ENCODE measurements at regions not wholly inside any gene's neighbourhood (a gene's known extent, or its start where the extent isn't known, plus 50 kb on each side); places are given as distances from the start of the nearest gene placed in this dataset.
A peak's percentile ranks its signal among the peaks of the same experiment; 100 is the strongest.

DNA sequence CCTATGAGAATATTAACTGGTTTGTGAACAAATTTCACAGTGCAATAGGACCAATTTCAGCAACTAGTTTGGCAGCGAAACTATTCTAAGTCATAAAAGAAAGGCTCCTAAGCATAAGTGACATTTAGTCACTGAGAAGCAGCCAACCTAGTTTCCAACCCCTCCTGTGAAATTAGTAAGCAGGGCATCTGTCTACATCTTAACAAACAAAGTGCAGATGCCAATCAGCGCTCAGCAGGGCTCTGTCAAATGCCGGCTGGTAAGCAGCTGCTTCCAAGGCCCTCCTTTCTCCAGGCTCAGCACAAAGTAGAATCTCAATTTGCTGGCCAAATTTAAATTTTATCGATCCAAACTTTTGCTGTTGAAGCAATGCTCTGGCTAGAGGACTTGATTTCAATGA, 124.7 kb downstream of the ICOS start:
- no peak overlapping the region for H3K4me3 ChIP-seq (ENCODE audit: low read length)
- DNase-seq (ENCODE audit: low read depth), result no peak
- TF ChIP-seq, protein P1, sequence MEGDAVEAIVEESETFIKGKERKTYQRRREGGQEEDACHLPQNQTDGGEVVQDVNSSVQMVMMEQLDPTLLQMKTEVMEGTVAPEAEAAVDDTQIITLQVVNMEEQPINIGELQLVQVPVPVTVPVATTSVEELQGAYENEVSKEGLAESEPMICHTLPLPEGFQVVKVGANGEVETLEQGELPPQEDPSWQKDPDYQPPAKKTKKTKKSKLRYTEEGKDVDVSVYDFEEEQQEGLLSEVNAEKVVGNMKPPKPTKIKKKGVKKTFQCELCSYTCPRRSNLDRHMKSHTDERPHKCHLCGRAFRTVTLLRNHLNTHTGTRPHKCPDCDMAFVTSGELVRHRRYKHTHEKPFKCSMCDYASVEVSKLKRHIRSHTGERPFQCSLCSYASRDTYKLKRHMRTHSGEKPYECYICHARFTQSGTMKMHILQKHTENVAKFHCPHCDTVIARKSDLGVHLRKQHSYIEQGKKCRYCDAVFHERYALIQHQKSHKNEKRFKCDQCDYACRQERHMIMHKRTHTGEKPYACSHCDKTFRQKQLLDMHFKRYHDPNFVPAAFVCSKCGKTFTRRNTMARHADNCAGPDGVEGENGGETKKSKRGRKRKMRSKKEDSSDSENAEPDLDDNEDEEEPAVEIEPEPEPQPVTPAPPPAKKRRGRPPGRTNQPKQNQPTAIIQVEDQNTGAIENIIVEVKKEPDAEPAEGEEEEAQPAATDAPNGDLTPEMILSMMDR (conservative IDR thresholded peaks at IDR 0.05; ENCODE audit: low read depth, low read length), result no peak

DNA sequence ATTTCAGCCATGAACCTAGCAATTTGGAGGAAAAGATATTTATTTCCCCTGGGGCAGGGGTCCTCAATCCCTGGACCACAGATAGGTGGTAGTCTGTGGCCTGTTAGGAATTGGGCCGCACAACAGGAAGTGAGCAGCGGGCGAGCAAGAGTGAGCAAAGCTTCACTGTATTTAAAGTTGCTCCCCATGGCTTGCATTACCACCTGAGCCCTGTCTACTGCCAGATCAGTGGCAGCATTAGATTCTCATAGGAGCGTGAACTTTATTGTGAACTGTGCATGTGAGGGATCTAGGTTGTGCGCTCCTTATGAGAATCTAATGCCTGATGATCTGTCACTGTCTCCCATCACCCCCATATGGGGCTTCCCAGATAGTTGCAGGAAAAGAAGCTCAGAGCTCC, 127.6 kb downstream of the ICOS start:
- TF ChIP-seq, protein P1 (conservative IDR thresholded peaks at IDR 0.05; ENCODE audit: low read depth, low read length), result no peak
- H3K4me3 ChIP-seq (ENCODE audit: low read length), result no peak overlapping the region
- DNase-seq (ENCODE audit: low read depth), result no peak

DNA sequence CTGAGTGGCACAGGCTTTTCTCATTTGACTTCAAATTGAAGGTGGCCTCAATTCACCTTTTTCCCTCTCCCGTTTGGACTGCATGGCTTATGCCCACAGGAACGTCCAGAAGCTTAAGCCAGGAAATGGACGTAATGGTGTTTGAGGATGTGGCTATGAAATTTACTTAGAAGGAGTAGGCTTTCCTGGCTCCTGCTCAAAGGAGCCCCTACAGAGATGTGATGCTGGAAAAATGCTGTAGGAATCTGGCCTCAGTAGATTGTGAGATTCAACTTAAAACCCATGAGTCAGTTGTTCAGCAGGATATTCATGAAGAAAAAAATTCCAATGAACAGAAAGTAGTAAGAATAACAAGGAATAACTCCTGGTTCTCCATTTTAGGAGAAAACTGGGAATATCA, 129.0 kb downstream of the ICOS start:
- no peak for DNase-seq (ENCODE audit: low read depth)
- H3K4me3 ChIP-seq (ENCODE audit: low read length), result no peak overlapping the region
- TF ChIP-seq, protein P1 (conservative IDR thresholded peaks at IDR 0.05; ENCODE audit: low read depth, low read length), result no peak

DNA sequence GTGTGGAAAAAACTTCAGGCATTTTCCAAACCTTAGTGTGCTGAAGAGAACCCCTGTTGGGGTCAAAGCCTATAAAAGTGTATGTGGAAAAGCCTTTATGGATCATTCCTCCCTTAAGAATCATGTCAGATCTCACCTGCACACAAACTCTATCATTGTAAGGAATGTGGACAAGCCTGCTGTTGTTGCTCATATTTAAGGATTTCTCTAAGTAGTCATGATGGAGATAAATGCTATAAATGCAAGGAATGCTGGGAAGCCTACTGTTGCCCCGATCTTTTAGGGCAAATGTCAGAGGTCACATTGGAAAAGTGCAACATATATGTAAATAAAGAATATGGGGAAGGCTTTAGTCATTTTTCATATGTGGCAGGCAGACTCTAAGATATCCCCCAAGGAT, 129.5 kb downstream of the ICOS start:
- TF ChIP-seq, protein P1 (conservative IDR thresholded peaks at IDR 0.05; ENCODE audit: low read depth, low read length), result no peak
- no peak for DNase-seq (ENCODE audit: low read depth)
- H3K4me3 ChIP-seq (ENCODE audit: low read length), result no peak overlapping the region

DNA sequence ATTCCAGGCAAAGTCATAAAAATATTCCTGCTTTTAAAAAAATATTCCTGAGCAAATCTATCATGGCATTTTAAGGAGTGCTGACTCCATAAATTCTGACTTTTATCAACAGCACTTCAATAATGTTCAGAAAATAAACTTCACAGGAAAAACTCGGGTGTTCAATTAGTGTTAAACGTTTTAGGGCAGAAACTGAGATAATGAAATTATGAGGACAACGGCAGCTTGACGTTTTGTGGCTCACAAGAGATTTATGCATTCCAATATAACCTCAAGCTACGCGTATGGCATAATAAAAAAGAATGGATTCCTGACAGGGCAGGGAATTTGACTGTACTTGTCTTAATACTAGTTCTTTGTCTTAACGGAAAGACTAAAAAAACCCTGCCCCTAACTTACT, 133.2 kb downstream of the ICOS start:
- TF ChIP-seq, protein P1 (conservative IDR thresholded peaks at IDR 0.05; ENCODE audit: low read depth, low read length), result no peak
- no peak overlapping the region for H3K4me3 ChIP-seq (ENCODE audit: low read length)
- DNase-seq (ENCODE audit: low read depth), result no peak

DNA sequence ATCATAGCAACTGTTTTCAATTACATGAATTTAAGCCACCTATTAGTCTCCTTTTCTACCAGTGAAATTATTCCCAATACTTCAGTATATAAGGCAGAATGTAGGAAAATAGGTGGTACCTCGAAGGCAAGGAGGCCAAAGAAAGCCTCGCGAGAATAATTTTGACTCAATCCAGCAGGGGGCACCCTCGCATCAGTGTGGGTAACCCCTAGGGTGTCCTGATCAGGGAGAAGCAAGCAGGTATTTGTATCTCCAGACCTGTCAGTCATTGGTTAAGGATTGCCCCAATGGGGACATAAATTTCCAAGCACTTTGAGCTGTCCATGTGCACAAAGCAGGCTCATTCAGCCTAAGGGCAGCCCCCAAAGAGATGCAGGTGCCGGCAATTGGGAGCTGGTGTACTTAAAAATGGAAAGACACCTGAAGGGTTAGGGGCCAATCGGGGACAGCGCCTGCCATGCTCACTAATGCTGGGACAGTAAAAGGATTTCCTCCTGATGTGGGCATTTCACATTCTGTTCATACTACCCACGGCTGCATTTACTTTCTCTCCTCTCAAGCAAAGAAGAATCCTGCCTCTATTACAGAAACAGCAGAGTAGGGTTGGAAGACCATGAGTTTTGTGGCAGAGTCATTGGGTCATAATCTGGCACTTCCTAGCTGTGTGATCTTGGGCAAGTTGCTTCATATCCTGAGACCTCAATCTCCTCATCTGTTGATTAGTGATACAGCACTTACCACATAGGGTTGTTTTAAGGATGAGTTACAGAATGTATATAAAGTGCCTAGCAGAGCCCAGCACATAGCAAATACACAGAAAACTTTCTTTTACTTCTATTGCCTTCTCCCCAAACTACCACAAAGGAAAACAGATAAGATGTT, 136.1 kb downstream of the ICOS start:
- TF ChIP-seq, protein P1 (conservative IDR thresholded peaks at IDR 0.05; ENCODE audit: low read depth, low read length), result peak; percentile 57
- DNase-seq (ENCODE audit: low read depth), result no peak
- no peak overlapping the region for H3K4me3 ChIP-seq (ENCODE audit: low read length)

DNA sequence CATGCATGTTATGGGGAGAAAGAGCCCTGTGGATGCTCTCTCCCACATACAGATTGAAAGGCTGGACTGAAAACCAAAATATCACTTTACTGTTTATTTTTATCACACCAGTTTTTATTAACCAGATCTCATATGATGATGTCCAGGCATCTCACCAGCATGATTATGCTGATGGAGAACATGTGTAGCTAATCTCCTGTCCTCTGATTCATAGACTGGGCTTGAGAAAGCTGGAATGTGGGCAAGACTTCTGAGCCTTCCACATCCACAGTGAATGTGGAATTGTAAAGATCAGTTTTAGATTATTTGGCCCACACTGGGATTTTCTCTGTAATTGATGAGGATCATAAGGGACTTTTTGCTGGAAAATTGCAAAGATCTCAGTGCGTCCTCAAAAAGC, 137.9 kb downstream of the ICOS start:
- H3K4me3 ChIP-seq (ENCODE audit: low read length), result no peak overlapping the region
- DNase-seq (ENCODE audit: low read depth), result peak; percentile 22

More for the DNA sequence above, 137.9 kb downstream of the ICOS start:
- TF ChIP-seq, protein P1 (conservative IDR thresholded peaks at IDR 0.05; ENCODE audit: low read depth, low read length), result no peak

Data from retinal pigment epithelial cell (primary cell).